ENCODE measurements at regions not wholly inside any gene's neighbourhood (a gene's known extent, or its start where the extent isn't known, plus 50 kb on each side); places are given as distances from the start of the nearest gene placed in this dataset.

DNA sequence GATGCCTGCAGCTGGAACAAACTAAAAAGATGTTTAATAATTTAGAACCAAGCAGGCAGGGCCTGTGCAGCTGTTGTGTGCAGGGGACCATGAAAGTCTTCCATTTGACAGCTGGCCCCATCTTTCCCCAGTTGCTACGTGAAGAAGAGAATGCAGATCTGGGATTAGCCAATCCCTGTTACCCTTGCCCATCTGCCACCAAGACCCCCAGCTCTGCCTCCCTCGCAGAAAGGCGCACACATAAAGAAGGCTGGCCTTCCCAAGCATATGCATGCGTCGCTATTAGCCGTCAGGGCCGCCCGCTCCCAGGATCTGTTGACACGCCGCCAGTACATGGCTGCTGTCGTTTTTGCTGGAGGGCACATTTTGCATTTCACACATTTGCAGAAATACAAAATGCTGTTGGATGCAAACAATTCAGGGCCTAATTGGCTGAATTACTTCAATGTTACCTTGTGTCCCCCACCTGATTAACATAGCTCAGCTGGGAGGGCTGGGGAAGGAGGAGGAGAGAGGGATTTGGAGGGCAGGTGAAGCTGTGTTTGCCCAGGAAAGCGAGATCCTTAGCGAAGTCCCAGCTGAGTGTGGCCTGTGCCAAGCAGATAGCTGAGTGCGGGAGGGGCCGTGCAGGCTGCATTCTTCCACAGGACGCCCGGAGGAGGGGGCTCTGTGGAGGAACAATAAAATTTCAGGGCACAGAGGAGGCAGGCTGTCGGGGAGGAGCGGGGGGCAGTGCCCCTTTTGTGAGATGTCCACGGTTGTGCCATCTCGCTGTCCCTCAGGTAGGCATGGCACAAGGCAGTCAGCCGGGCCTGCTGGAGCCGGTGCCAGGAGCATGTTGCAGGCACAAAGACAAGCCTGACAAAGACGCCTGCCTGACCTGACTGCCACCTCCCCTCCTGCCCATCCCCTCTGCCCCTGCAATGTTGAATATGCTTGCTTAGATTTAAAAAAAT is 443.0 kb upstream of the MKI67 start:
- H3K36me3 ChIP-seq: no peaks in the 10 kb centered on the region
- TF ChIP-seq Cebpa-rat (IDR thresholded peaks at IDR 0.05): no peak
- H3K4me3 ChIP-seq: no peak overlapping the region
- no peak overlapping the region for H3K9ac ChIP-seq
- no peak overlapping the region for H3K27ac ChIP-seq
- H4K20me1 ChIP-seq: no peaks in the 10 kb centered on the region
- no peaks in the 10 kb centered on the region for H3K9me3 ChIP-seq
- 0 out of 2 replicates have a peak, but pooled peaks cover 7% of the 10 kb centered on the region for H3K4me1 ChIP-seq
- no peaks in the 10 kb centered on the region for H3K27me3 ChIP-seq
- no peak overlapping the region for H3K4me2 ChIP-seq

DNA sequence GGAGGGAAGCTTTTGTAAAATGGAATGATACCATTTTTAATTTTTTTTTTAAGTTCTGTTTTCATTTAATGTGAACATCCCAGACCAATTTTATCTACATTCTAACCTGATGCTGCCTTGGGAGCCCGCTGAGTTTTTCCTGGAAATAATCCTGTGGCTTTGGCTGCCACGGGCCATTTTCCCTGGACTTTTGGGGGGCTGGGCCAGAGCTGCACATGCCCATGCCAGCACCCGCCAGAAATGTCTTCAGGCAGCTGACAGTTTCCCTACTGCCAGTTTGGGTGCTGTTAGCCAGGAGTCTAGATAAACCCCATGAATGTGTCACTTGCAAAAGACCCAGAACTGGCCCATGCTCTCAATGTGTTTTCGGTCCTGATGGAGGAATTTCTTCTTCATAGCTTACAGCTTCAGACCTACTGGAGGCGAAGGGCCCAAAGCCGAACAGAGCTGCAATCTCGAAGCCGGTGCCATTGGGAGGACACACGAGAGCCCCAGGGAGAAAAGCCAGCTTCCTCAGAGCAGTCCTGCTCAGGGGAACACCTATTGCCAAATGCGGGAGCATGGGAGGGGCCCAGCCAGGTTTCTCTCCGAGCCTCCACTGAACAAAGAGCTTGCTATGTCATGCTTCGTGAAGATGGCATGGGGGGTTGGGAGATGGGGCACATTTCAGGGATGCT is 444.2 kb upstream of the MKI67 start:
- no peak overlapping the region for H3K9ac ChIP-seq
- TF ChIP-seq Cebpa-rat (IDR thresholded peaks at IDR 0.05): no peak
- no peak overlapping the region for H3K27ac ChIP-seq
- 0 out of 2 replicates have a peak, but pooled peaks cover 7% of the 10 kb centered on the region for H3K4me1 ChIP-seq
- H3K36me3 ChIP-seq: no peaks in the 10 kb centered on the region
- H3K4me2 ChIP-seq: no peak overlapping the region
- H4K20me1 ChIP-seq: no peaks in the 10 kb centered on the region
- H3K9me3 ChIP-seq: no peaks in the 10 kb centered on the region
- H3K27me3 ChIP-seq: no peaks in the 10 kb centered on the region
- no peak overlapping the region for H3K4me3 ChIP-seq

DNA sequence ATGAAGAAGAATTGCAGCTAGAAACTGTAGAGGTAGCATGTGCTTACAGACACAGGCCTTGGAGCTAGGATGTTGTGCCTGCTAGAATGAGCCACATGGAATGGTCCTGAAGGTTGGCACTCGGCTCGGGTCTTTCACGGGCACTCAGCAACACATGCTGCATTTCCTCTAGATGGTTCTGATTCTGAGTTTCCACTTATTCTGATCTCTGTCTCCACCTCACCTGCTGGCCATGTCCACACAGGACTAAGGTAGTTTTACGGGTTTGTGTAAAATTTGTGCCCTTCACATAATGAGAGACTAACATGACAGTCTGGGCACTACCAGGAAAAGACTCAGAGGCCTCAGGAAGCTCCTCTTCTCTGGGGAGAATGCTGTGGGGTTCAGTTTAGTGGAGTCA is 444.8 kb upstream of the MKI67 start:
- Histone ChIP-seq H3K4me3 (no peak overlapping the region), H3K27ac (no peak overlapping the region), H4K20me1 (no peaks in the 10 kb centered on the region), H3K4me1 (0 out of 2 replicates have a peak, but pooled peaks cover 7% of the 10 kb centered on the region), H3K27me3 (no peaks in the 10 kb centered on the region), H3K4me2 (no peak overlapping the region), H3K9ac (no peak overlapping the region), H3K36me3 (no peaks in the 10 kb centered on the region), H3K9me3 (no peaks in the 10 kb centered on the region)
- TF ChIP-seq Cebpa-rat (IDR thresholded peaks at IDR 0.05): no peak

GRCh38 chr10:128571745-128572144 is 445.5 kb upstream of the MKI67 start:
- H3K9ac ChIP-seq: no peak overlapping the region
- H3K36me3 ChIP-seq: no peaks in the 10 kb centered on the region
- no peak for TF ChIP-seq Cebpa-rat (IDR thresholded peaks at IDR 0.05)
- no peaks in the 10 kb centered on the region for H3K9me3 ChIP-seq
- H3K4me2 ChIP-seq: no peak overlapping the region
- no peak overlapping the region for H3K4me3 ChIP-seq
- H3K4me1 ChIP-seq: 0 out of 2 replicates have a peak, but pooled peaks cover 7% of the 10 kb centered on the region
- no peaks in the 10 kb centered on the region for H3K27me3 ChIP-seq
- no peaks in the 10 kb centered on the region for H4K20me1 ChIP-seq
- no peak overlapping the region for H3K27ac ChIP-seq

GRCh38 chr10:128572696-128573095 is 446.5 kb upstream of the MKI67 start:
- Histone ChIP-seq H3K27ac (no peak overlapping the region), H3K4me3 (no peak overlapping the region), H4K20me1 (no peaks in the 10 kb centered on the region), H3K4me2 (no peak overlapping the region), H3K9me3 (no peaks in the 10 kb centered on the region), H3K9ac (no peak overlapping the region), H3K4me1 (0 out of 2 replicates have a peak, but pooled peaks cover 7% of the 10 kb centered on the region), H3K27me3 (no peaks in the 10 kb centered on the region), H3K36me3 (no peaks in the 10 kb centered on the region)
- no peak for TF ChIP-seq Cebpa-rat (IDR thresholded peaks at IDR 0.05)

- Histone ChIP-seq H3K36me3 (no peaks in the 10 kb centered on the region), H3K27ac (no peak overlapping the region), H3K4me3 (no peak overlapping the region), H3K4me2 (no peak overlapping the region), H3K27me3 (no peaks in the 10 kb centered on the region), H3K9me3 (no peaks in the 10 kb centered on the region), H3K4me1 (0 out of 2 replicates have a peak, but pooled peaks cover 7% of the 10 kb centered on the region), H3K9ac (no peak overlapping the region), H4K20me1 (no peaks in the 10 kb centered on the region)
- TF ChIP-seq Cebpa-rat (IDR thresholded peaks at IDR 0.05): no peak
Observed at GRCh38 chr10:128573281-128573845, 447.1 kb upstream of the MKI67 start.

DNA sequence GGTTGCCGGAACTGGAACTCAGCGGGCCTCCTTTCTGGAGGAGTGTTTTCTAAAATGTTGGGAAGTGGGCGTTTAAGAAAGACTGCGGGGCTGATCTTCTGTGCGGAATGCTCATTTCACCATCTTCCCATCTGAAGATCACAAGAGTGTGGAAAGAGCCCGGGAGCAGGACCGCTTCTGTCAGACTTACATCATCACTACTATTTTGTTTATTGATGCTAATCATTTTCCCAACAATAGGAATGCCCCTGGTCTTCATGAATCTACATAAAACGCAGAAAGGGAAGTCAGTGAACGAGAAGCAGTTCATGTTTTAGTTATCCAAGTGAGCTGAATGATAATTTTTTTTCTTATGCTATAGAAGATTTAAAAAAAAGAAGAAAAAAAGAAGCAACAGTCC is 447.8 kb upstream of the MKI67 start:
- Histone ChIP-seq H3K27ac (no peak overlapping the region), H3K9me3 (no peaks in the 10 kb centered on the region), H3K4me1 (0 out of 2 replicates have a peak, but pooled peaks cover 2% of the 10 kb centered on the region), H3K36me3 (no peaks in the 10 kb centered on the region), H3K4me3 (no peak overlapping the region), H4K20me1 (no peaks in the 10 kb centered on the region), H3K27me3 (no peaks in the 10 kb centered on the region), H3K4me2 (no peak overlapping the region), H3K9ac (no peak overlapping the region)
- TF ChIP-seq Cebpa-rat (IDR thresholded peaks at IDR 0.05): no peak

- no peak for TF ChIP-seq Cebpa-rat (IDR thresholded peaks at IDR 0.05)
- Histone ChIP-seq H3K4me2 (no peak overlapping the region), H3K36me3 (no peaks in the 10 kb centered on the region), H3K4me3 (no peak overlapping the region), H4K20me1 (no peaks in the 10 kb centered on the region), H3K9me3 (no peaks in the 10 kb centered on the region), H3K4me1 (no peaks in the 10 kb centered on the region), H3K27ac (no peak overlapping the region), H3K27me3 (no peaks in the 10 kb centered on the region), H3K9ac (no peak overlapping the region)
Observed at GRCh38 chr10:128574581-128575210, 448.5 kb upstream of the MKI67 start.

DNA sequence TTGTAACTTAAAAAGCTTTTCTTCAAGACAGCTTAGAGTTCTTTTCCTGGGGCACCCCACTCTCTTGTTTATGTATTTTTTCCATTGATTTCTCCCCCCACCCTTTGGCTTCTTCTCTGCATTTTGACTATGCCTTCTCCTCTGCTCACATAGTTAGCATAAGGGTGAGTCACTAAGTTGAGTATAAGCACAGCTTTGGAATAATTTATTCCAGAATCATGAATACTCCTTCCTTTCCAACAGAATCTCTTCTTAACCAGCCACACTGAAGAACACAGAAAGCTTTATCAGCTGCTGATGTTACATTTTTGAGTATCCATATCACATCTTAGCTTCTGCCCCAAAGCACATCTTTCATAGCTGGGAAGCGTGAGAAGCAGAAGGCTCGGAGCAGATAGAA is 449.5 kb upstream of the MKI67 start:
- TF ChIP-seq Cebpa-rat (IDR thresholded peaks at IDR 0.05): no peak
- no peak overlapping the region for H3K4me3 ChIP-seq
- H3K36me3 ChIP-seq: no peaks in the 10 kb centered on the region
- no peaks in the 10 kb centered on the region for H3K27me3 ChIP-seq
- no peak overlapping the region for H3K4me2 ChIP-seq
- H3K9ac ChIP-seq: no peak overlapping the region
- no peaks in the 10 kb centered on the region for H3K4me1 ChIP-seq
- H3K27ac ChIP-seq: no peak overlapping the region
- no peaks in the 10 kb centered on the region for H4K20me1 ChIP-seq
- H3K9me3 ChIP-seq: no peaks in the 10 kb centered on the region
